RWPE2 (cell line): ENCODE measurements at regions not wholly inside any gene's neighbourhood (a gene's known extent, or its start where the extent isn't known, plus 50 kb on each side); places are given as distances from the start of the nearest gene placed in this dataset.

ENCODE experiments used
- ATAC-seq: fragments of 200-7000 bp; cut with Tn5 transposase; 3 replicates; pipeline ENCODE4 v1.9.1; 2021; ENCODE audit warnings: low read depth
- DNase-seq: peaks from one replicate; pipeline ENCODE4 v3.0.0-alpha.2; 2020; ENCODE audit warnings: low spot score
- H3K27ac ChIP-seq: fragments of 450-650 bp; 2 replicates; pipeline ENCODE4 v1.5.1; 2017; ENCODE audit warnings: mild to moderate bottlenecking; ENCODE audit not compliant: poor library complexity, severe bottlenecking
- H3K27me3 ChIP-seq: fragments of 250-450 bp; sonication (Bioruptor Pico); 2 replicates; pipeline ENCODE4 v1.5.1; 2021; ENCODE audit warnings: mild to moderate bottlenecking, moderate library complexity; ENCODE audit not compliant: insufficient read depth, poor library complexity, severe bottlenecking
- H3K36me3 ChIP-seq: fragments of 250-450 bp; sonication (Bioruptor Pico); 2 replicates; pipeline ENCODE4 v1.5.1; 2020; ENCODE audit warnings: low read depth, mild to moderate bottlenecking, moderate library complexity
- H3K4me1 ChIP-seq: fragments of 250-450 bp; sonication (Bioruptor Pico); 2 replicates; pipeline ENCODE4 v1.5.1; 2021; ENCODE audit warnings: mild to moderate bottlenecking, moderate library complexity; ENCODE audit not compliant: insufficient read depth, poor library complexity, severe bottlenecking
- H3K4me3 ChIP-seq: fragments of 250-450 bp; sonication (Bioruptor Pico); 2 replicates; pipeline ENCODE4 v1.5.1; 2021; ENCODE audit warnings: mild to moderate bottlenecking, moderate library complexity; ENCODE audit not compliant: severe bottlenecking
- H3K9me3 ChIP-seq: fragments of 250-450 bp; sonication (Bioruptor Pico); 2 replicates; pipeline ENCODE4 v1.5.1; 2021; ENCODE audit warnings: mild to moderate bottlenecking, moderate library complexity; ENCODE audit not compliant: severe bottlenecking
- TF ChIP-seq, protein P1 (sequence below): fragments of 450-650 bp; IDR thresholded peaks from one replicate; pipeline ENCODE4 v1.5.1; 2017; ENCODE audit warnings: mild to moderate bottlenecking, moderate library complexity; ENCODE audit not compliant: poor library complexity, severe bottlenecking

DNA sequence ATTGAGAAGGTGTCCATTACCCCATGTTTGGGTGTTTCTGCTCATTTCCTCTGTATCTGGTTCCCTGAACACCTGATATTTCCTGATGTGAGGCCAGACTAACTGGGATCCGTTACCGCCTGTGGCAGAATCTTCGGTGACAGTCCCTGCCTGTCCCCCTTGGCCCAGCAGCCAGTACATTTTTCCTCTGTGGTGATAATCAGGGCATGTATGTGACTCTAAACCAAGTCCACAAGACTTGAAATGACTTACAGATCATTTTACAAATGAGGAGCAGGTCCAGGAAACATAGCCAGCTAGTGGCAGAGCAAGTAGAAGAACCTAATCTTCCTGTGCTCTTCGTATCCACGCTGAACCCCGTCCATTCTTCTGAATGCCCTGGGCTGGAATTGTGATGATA lies 143.5 kb upstream of the IPO9 start:
- H3K9me3 ChIP-seq, result no peaks in the 10 kb centered on the region
- DNase-seq, result no peak
- no peaks in the 10 kb centered on the region for H3K27me3 ChIP-seq
- TF ChIP-seq, protein P1, sequence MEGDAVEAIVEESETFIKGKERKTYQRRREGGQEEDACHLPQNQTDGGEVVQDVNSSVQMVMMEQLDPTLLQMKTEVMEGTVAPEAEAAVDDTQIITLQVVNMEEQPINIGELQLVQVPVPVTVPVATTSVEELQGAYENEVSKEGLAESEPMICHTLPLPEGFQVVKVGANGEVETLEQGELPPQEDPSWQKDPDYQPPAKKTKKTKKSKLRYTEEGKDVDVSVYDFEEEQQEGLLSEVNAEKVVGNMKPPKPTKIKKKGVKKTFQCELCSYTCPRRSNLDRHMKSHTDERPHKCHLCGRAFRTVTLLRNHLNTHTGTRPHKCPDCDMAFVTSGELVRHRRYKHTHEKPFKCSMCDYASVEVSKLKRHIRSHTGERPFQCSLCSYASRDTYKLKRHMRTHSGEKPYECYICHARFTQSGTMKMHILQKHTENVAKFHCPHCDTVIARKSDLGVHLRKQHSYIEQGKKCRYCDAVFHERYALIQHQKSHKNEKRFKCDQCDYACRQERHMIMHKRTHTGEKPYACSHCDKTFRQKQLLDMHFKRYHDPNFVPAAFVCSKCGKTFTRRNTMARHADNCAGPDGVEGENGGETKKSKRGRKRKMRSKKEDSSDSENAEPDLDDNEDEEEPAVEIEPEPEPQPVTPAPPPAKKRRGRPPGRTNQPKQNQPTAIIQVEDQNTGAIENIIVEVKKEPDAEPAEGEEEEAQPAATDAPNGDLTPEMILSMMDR, result no peak
- no peak overlapping the region for H3K4me3 ChIP-seq
- H3K27ac ChIP-seq, result no peak overlapping the region
- no peaks in the 10 kb centered on the region for H3K36me3 ChIP-seq
- ATAC-seq, result no peak
- no peaks in the 10 kb centered on the region for H3K4me1 ChIP-seq

DNA sequence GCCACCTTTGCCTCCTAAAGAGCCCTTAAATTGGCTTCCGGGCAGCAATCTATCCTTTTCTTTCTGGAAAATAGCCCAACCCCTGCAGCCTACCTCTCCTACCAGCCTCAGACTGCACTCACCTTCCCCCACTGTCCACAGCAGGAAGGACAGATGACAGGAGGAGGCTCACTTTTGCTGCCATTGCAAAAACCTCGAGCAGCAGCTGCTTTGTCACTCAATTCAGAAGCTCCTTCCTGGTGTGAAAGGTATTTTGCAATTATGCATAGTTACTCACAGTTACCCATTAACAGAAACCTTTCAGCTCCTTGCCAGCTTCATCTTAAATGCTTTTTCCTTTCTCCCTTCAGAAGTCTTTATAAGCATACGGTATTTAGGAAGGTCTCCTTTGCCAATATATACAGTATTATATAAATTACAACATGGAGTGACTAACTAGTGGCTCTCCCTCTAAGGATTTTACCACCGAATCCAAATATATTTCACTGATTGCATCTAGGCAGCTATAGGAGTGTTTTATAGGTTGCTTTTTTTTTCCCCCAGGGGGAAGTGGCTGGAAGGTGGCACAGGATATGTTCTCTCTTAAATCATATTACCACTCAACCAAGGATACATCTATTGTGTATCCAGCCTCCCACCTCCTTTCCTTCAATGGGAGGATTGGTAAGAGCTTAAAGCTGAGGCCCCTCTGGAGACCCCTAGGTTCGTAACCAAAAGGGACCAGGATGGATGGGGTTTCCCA lies 142.1 kb upstream of the IPO9 start:
- TF ChIP-seq, protein P1, result no peak
- DNase-seq (no peak), ATAC-seq (no peak)

DNA sequence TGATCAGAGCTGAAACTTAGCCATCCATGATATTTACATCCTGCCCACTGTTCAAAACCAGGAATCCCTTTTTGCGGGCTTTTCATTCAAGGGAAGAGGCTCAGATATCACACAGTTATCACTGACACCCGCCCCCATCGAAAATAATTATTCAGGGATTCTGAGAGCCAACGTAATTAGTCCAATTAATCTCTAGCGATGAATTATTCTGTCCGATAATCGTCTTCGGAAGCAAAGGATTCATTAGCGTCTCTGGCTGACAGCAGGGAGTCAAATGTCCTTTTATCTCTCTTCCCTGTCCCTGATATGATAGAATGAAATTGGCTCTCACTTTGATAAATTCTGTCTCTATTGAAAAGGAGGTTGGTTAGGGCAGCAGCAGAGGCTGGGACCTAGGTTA lies 140.4 kb upstream of the IPO9 start:
- Histone ChIP-seq H3K4me1 (no peaks in the 10 kb centered on the region), H3K27ac (no peak overlapping the region), H3K4me3 (no peak overlapping the region), H3K9me3 (no peaks in the 10 kb centered on the region), H3K27me3 (no peaks in the 10 kb centered on the region), H3K36me3 (no peaks in the 10 kb centered on the region)
- no peak for DNase-seq
- TF ChIP-seq, protein P1, result no peak
- no peak for ATAC-seq

More for the DNA sequence above, 142.1 kb upstream of the IPO9 start:
- Histone ChIP-seq H3K27ac (no peak overlapping the region), H3K36me3 (no peaks in the 10 kb centered on the region), H3K4me1 (no peaks in the 10 kb centered on the region), H3K4me3 (no peak overlapping the region), H3K27me3 (no peaks in the 10 kb centered on the region), H3K9me3 (no peaks in the 10 kb centered on the region)

DNA sequence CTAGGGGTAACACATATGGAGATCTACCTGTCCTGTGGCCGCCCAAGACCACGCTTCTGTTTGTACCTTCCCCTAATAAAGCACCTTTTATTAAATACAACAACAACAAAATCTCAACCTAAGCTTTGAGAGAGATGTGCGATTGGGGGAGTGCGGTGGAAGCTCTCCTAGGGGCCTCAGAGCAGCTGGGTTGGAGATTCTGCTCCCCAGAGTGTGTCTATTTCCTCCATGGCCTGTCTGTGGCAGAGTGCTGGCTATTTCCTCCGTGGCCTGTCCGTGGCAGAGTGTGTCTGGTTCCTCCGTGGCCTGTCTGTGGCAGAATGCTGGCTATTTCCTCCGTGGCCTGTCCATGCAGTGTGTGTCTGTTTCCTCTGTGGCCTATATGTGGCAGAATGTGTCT lies 139.3 kb upstream of the IPO9 start:
- DNase-seq (no peak), ATAC-seq (no peak)
- Histone ChIP-seq H3K4me3 (no peak overlapping the region), H3K36me3 (no peaks in the 10 kb centered on the region), H3K9me3 (no peaks in the 10 kb centered on the region), H3K27me3 (no peaks in the 10 kb centered on the region), H3K27ac (no peak overlapping the region), H3K4me1 (no peaks in the 10 kb centered on the region)
- TF ChIP-seq, protein P1, result no peak

DNA sequence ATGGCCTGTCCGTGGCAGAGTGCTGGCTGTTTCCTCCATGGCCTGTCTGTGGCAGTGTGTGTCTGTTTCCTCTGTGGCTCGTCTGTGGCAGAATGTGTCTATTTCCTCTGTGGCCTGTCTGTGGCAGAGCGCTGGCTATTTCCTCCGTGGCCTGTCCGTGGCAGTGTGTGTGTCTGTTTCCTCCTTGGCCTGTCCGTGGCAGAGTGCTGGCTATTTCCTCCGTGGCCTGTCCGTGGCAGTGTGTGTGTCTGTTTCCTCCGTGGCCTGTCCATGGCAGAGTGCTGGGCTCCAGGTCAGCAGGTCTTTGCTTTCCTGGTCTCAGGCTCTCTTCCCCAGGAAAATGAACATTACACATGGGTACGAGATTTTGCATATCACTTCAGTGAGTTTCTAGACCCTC lies 138.4 kb upstream of the IPO9 start:
- no peak overlapping the region for H3K4me3 ChIP-seq
- ATAC-seq (no peak), DNase-seq (no peak)
- no peaks in the 10 kb centered on the region for H3K9me3 ChIP-seq
- H3K27me3 ChIP-seq, result no peaks in the 10 kb centered on the region
- H3K27ac ChIP-seq, result no peak overlapping the region
- TF ChIP-seq, protein P1, result no peak
- H3K4me1 ChIP-seq, result no peaks in the 10 kb centered on the region
- no peaks in the 10 kb centered on the region for H3K36me3 ChIP-seq
